PC-3 (cell line): ENCODE measurements at regions not wholly inside any gene's neighbourhood (a gene's known extent, or its start where the extent isn't known, plus 50 kb on each side); places are given as distances from the start of the nearest gene placed in this dataset.

ENCODE experiments used
- ATAC-seq: fragments of 200-7000 bp; cut with Tn5 transposase; 2 replicates; pipeline ENCODE4 v1.9.1; 2020; ENCODE audit warnings: mild to moderate bottlenecking, moderate library complexity
- BruUV-seq: library from RNA; stranded (reverse); fragments of 400-500 nt; replicated peaks from 2 replicates; lab custom pipeline; 2021; lab: Mats Ljungman, UMichigan
- CTCF ChIA-PET: fragments of 300-600 bp; sonication (Branson Sonifier 250); formaldehyde crosslinking; loops from one replicate; lab custom pipeline; 2022; ENCODE audit warnings: antibody characterized with exemption; lab: Charles Lee
- POLR2A ChIA-PET: fragments of 300-600 bp; sonication (Branson Sonifier 250); formaldehyde crosslinking; loops from one replicate; lab custom pipeline; 2022; ENCODE audit warnings: antibody characterized with exemption; ENCODE audit not compliant: unreplicated experiment; lab: Charles Lee
- DNase-seq: peaks from one replicate; pipeline ENCODE4 v3.0.0-alpha.2; 2015
- H2AFZ ChIP-seq: fragments of 300-600 bp; sonication (generic); 2 replicates; pipeline ENCODE4 v1.6.0; 2016; ENCODE audit warnings: antibody characterized with exemption, low read length
- H3F3A ChIP-seq: fragments of 300-600 bp; sonication (generic); one replicate; pipeline ENCODE4 v1.6.0; 2017; ENCODE audit warnings: antibody characterized with exemption, low read length, control low read depth, mild to moderate bottlenecking; ENCODE audit not compliant: unreplicated experiment
- H3K27ac ChIP-seq: fragments of 300-600 bp; sonication (generic); 2 replicates; pipeline ENCODE4 v1.5.1; 2016; ENCODE audit warnings: mild to moderate bottlenecking, low read length
- H3K27me3 ChIP-seq: fragments of 300-600 bp; sonication (generic); 2 replicates; pipeline ENCODE4 v1.6.1; 2016; ENCODE audit warnings: low read length, mixed read lengths
- H3K36me3 ChIP-seq: fragments of 300-600 bp; sonication (generic); 2 replicates; pipeline ENCODE4 v1.6.1; 2016; ENCODE audit warnings: low read depth, mixed run types, low read length, mixed read lengths
- H3K4me1 ChIP-seq: fragments of 300-600 bp; sonication (generic); 2 replicates; pipeline ENCODE4 v1.5.1; 2016; ENCODE audit warnings: low read length; ENCODE audit not compliant: insufficient read depth
- H3K4me2 ChIP-seq: fragments of 300-600 bp; sonication (generic); 2 replicates; pipeline ENCODE4 v1.6.0; 2016; ENCODE audit warnings: low read length
- H3K4me3 ChIP-seq: fragments of 300-600 bp; sonication (generic); 2 replicates; pipeline ENCODE4 v1.5.1; 2016; ENCODE audit warnings: mild to moderate bottlenecking, low read length, mixed read lengths
- H3K79me2 ChIP-seq: fragments of 300-600 bp; sonication (generic); 2 replicates; pipeline ENCODE4 v1.6.1; 2017; ENCODE audit warnings: low read length, mixed read lengths
- H3K9ac ChIP-seq: fragments of 300-600 bp; sonication (generic); 2 replicates; pipeline ENCODE4 v1.6.0; 2016; ENCODE audit warnings: mild to moderate bottlenecking, low read length
- H3K9me2 ChIP-seq: fragments of 300-600 bp; sonication (generic); replicated peaks from 2 replicates; pipeline ENCODE4 v1.6.1; 2016; ENCODE audit warnings: mixed run types, low read length, mixed read lengths
- H3K9me3 ChIP-seq: fragments of 300-600 bp; sonication (generic); 2 replicates; pipeline ENCODE4 v1.6.1; 2016; ENCODE audit warnings: low read length, mixed read lengths
- H4K20me1 ChIP-seq: fragments of 300-600 bp; sonication (generic); 2 replicates; pipeline ENCODE4 v1.6.1; 2016; ENCODE audit warnings: low read length, mixed read lengths
- CTCF ChIP-seq: fragments of 300-600 bp; sonication (generic); conservative IDR thresholded peaks from 2 replicates; pipeline ENCODE4 v1.5.1; 2017; ENCODE audit warnings: antibody characterized with exemption, low read depth, mild to moderate bottlenecking, low read length
- EZH2 ChIP-seq: fragments of 300-600 bp; sonication (generic); IDR thresholded peaks from one replicate; pipeline ENCODE4 v1.6.1; 2017; ENCODE audit warnings: antibody characterized with exemption, mild to moderate bottlenecking, low read length; ENCODE audit not compliant: unreplicated experiment
- EZH2phosphoT487 ChIP-seq: fragments of 300-600 bp; sonication (generic); IDR thresholded peaks from 2 replicates; pipeline ENCODE4 v1.6.1; 2018; ENCODE audit warnings: mild to moderate bottlenecking, antibody characterized with exemption, low read length, borderline replicate concordance
- intact Hi-C: fragments of 100-400 bp; cut with micrococcal nuclease; formaldehyde crosslinking; loops from 2 replicates; pipeline ENCODE4 v1.9.0; 2023

- no TSS peak for BruUV-seq
- ChIA-PET POLR2A (no interaction called here), CTCF (no interaction called here)
Observed at GRCh38 chr12:118830296-118830695, 151.0 kb upstream of the SRRM4 start.

GRCh38 chr12:118835926-118836325 lies 145.4 kb upstream of the SRRM4 start:
- H3K9ac ChIP-seq: no peak overlapping the region
- CTCF ChIA-PET: no interaction called here
- TF ChIP-seq CTCF (no peak), EZH2 (no peak), EZH2phosphoT487 (no peak)
- H3K36me3 ChIP-seq: no peaks in the 10 kb centered on the region
- no peak overlapping the region for H3K27ac ChIP-seq
- no peaks in the 10 kb centered on the region for H3K27me3 ChIP-seq
- intact Hi-C loops: no loop called here
- no peak overlapping the region for H3K4me3 ChIP-seq
- no peaks in the 10 kb centered on the region; the same call in 1 of the 2 replicates for H3K9me3 ChIP-seq
- no peak for DNase-seq
- H3F3A ChIP-seq: no peaks in the 10 kb centered on the region
- BruUV-seq: no TSS peak
- POLR2A ChIA-PET: no interaction called here
- no peaks in the 10 kb centered on the region for H3K4me1 ChIP-seq
- no peak overlapping the region for H2AFZ ChIP-seq
- no peaks in the 10 kb centered on the region for H3K79me2 ChIP-seq
- H4K20me1 ChIP-seq: no peaks in the 10 kb centered on the region
- no peaks in the 10 kb centered on the region for H3K9me2 ChIP-seq
- H3K4me2 ChIP-seq: no peak overlapping the region
- no peak for ATAC-seq

More at GRCh38 chr12:118830296-118830695, 151.0 kb upstream of the SRRM4 start:
- DNase-seq (no peak), ATAC-seq (no peak)
- intact Hi-C loops: no loop called here
- Histone ChIP-seq H2AFZ (no peak overlapping the region), H3K9ac (no peak overlapping the region), H3K27ac (no peak overlapping the region), H4K20me1 (no peaks in the 10 kb centered on the region), H3K9me3 (no peaks in the 10 kb centered on the region), H3F3A (no peaks in the 10 kb centered on the region), H3K79me2 (no peaks in the 10 kb centered on the region), H3K9me2 (no peaks in the 10 kb centered on the region), H3K27me3 (peaks cover 8% of the 10 kb centered on the region; the same call in 1 of the 2 replicates), H3K4me1 (no peaks in the 10 kb centered on the region), H3K4me3 (no peak overlapping the region), H3K36me3 (no peaks in the 10 kb centered on the region), H3K4me2 (no peak overlapping the region)
- TF ChIP-seq EZH2 (no peak), CTCF (no peak), EZH2phosphoT487 (no peak)

GRCh38 chr12:118840399-118840798 lies 140.9 kb upstream of the SRRM4 start:
- Histone ChIP-seq H3K4me3 (no peak overlapping the region), H3K36me3 (no peaks in the 10 kb centered on the region), H3K79me2 (no peaks in the 10 kb centered on the region), H4K20me1 (no peaks in the 10 kb centered on the region), H2AFZ (no peak overlapping the region), H3K27ac (no peak overlapping the region), H3K9ac (no peak overlapping the region), H3K27me3 (no peaks in the 10 kb centered on the region), H3K4me2 (no peak overlapping the region), H3K9me3 (no peaks in the 10 kb centered on the region; the same call in 1 of the 2 replicates), H3F3A (no peaks in the 10 kb centered on the region), H3K9me2 (no peaks in the 10 kb centered on the region), H3K4me1 (no peaks in the 10 kb centered on the region)
- ATAC-seq: no peak
- POLR2A ChIA-PET: no interaction called here
- CTCF ChIA-PET: no interaction called here
- intact Hi-C loops: no loop called here
- TF ChIP-seq CTCF: peak; percentile 45
- TF ChIP-seq EZH2phosphoT487: no peak
- no peak for TF ChIP-seq EZH2
- DNase-seq: peak; percentile 28
- no TSS peak for BruUV-seq
